Keratinocyte (primary cell): ENCODE measurements at regions not wholly inside any gene's neighbourhood (a gene's known extent, or its start where the extent isn't known, plus 50 kb on each side); places are given as distances from the start of the nearest gene placed in this dataset.

ENCODE experiments used
- DNase-seq: peaks from one replicate; pipeline ENCODE4 v3.0.0-alpha.2; 2011; ENCODE audit warnings: low read depth, missing footprints, low spot score
- FAIRE-seq: peaks from 2 replicates; lab custom pipeline; 2011; peaks lifted over from hg19 to GRCh38; lab: Jason Lieb, UNC
- H2AFZ ChIP-seq: 2 replicates; pipeline ENCODE4 v1.6.0; 2012; ENCODE audit warnings: low read length, control low read depth, inconsistent platforms; ENCODE audit not compliant: control insufficient read depth
- H3K27ac ChIP-seq: 2 replicates; pipeline ENCODE4 v1.5.1; 2011; ENCODE audit warnings: low read length; ENCODE audit not compliant: control insufficient read depth, insufficient read depth
- H3K27me3 ChIP-seq: 3 replicates; pipeline ENCODE4 v1.6.0; 2011; ENCODE audit warnings: low read length; ENCODE audit not compliant: control insufficient read depth, insufficient read depth; ENCODE audit errors: extremely low read depth
- H3K36me3 ChIP-seq, 2 experiments: 2 replicates in 1 of 2; 3 replicates in 1 of 2; pipeline ENCODE4 v1.5.1; 2011; ENCODE audit warnings: low read length in 2 of 2, mild to moderate bottlenecking in 1 of 2; ENCODE audit not compliant: control insufficient read depth in 2 of 2, insufficient read depth in 2 of 2; ENCODE audit errors: extremely low read depth in 1 of 2
- H3K4me1 ChIP-seq: 3 replicates; pipeline ENCODE4 v1.5.1; 2011; ENCODE audit warnings: low read length; ENCODE audit not compliant: control insufficient read depth, insufficient read depth; ENCODE audit errors: extremely low read depth
- H3K4me2 ChIP-seq: 3 replicates; pipeline ENCODE4 v1.6.0; 2011; ENCODE audit warnings: low read depth, low read length; ENCODE audit not compliant: control insufficient read depth, insufficient read depth; ENCODE audit errors: extremely low read depth
- H3K4me3 ChIP-seq, 3 experiments: fragments of 200-600 bp in 1 of 3; sonication (generic) in 1 of 3; 2 replicates in 2 of 3; 3 replicates in 1 of 3; pipeline ENCODE4 v1.5.1; 2011 to 2016; ENCODE audit warnings: low read length in 3 of 3, mild to moderate bottlenecking in 3 of 3, control low read depth in 2 of 3, inconsistent platforms in 1 of 3, low read depth in 1 of 3, mixed read lengths in 1 of 3, mixed run types in 1 of 3, moderate library complexity in 1 of 3; ENCODE audit not compliant: control insufficient read depth in 2 of 3, insufficient read depth in 2 of 3; ENCODE audit errors: extremely low read depth in 1 of 3
- H3K79me2 ChIP-seq: 2 replicates; pipeline ENCODE4 v1.6.0; 2012; ENCODE audit warnings: low read length; ENCODE audit not compliant: control insufficient read depth, insufficient read depth
- H3K9ac ChIP-seq: 3 replicates; pipeline ENCODE4 v1.6.0; 2011; ENCODE audit warnings: low read length; ENCODE audit not compliant: control insufficient read depth, insufficient read depth; ENCODE audit errors: extremely low read depth
- H3K9me1 ChIP-seq: 3 replicates; pipeline ENCODE4 v1.6.0; 2011; ENCODE audit warnings: low read length; ENCODE audit not compliant: control insufficient read depth, insufficient read depth; ENCODE audit errors: extremely low read depth
- H3K9me3 ChIP-seq: 2 replicates; pipeline ENCODE4 v1.5.1; 2012; ENCODE audit warnings: low read depth, low read length; ENCODE audit not compliant: control insufficient read depth
- H4K20me1 ChIP-seq: 3 replicates; pipeline ENCODE4 v1.6.0; 2011; ENCODE audit warnings: low read length; ENCODE audit not compliant: control insufficient read depth, insufficient read depth; ENCODE audit errors: extremely low read depth
- CTCF ChIP-seq, 3 experiments: IDR thresholded peaks in 1 of 3; conservative IDR thresholded peaks in 1 of 3; optimal IDR thresholded peaks in 1 of 3; 2 replicates in 2 of 3; 3 replicates in 1 of 3; pipeline versions ENCODE3 to v1.5.1; 2011; ENCODE audit warnings: low read length in 3 of 3, mild to moderate bottlenecking in 3 of 3, moderate library complexity in 2 of 3, control low read depth in 1 of 3, inconsistent platforms in 1 of 3; ENCODE audit not compliant: insufficient read depth in 2 of 3; ENCODE audit errors: extremely low read depth in 1 of 3
- EZH2 ChIP-seq: IDR thresholded peaks from one replicate; pipeline ENCODE4 v1.6.1; 2012; ENCODE audit warnings: inconsistent platforms, mild to moderate bottlenecking, low read length, moderate library complexity
- dilution Hi-C: fragments of 300-500 bp; cut with MboI; formaldehyde crosslinking; loops from one replicate; pipeline ENCODE4 v1.7.0; 2020; ENCODE audit warnings: low sequenced_read_pairs; ENCODE audit not compliant: extremely low pct_ligation_motif_present

GRCh38 chr2:2912293-2912692 is 465.3 kb downstream of the EIPR1 start:
- Histone ChIP-seq H3K9me3 (peaks cover 2% of the 10 kb centered on the region), H3K4me2 (no peak overlapping the region), H3K27ac (no peak overlapping the region), H3K79me2 (no peaks in the 10 kb centered on the region), H3K27me3 (no peaks in the 10 kb centered on the region), H3K36me3 (no peaks in the 10 kb centered on the region), H3K9me1 (no peaks in the 10 kb centered on the region), H3K4me3 (no peak overlapping the region), H3K9ac (no peak overlapping the region), H2AFZ (no peak overlapping the region), H3K4me1 (no peaks in the 10 kb centered on the region), H4K20me1 (no peaks in the 10 kb centered on the region)
- dilution Hi-C loops: no loop called here
- DNase-seq: no peak
- FAIRE-seq: no peak
- TF ChIP-seq CTCF (optimal IDR thresholded peaks at IDR 0.05 in 1 of 3, IDR thresholded peaks at IDR 0.05 in 1 of 3, conservative IDR thresholded peaks at IDR 0.05 in 1 of 3; ENCODE audit: extremely low read depth in 1 of 3, insufficient read depth in 2 of 3, low read length in 3 of 3): no peak
- no peak for TF ChIP-seq EZH2

- no peak overlapping the region for H3K4me2 ChIP-seq
- no peak for TF ChIP-seq EZH2
- TF ChIP-seq CTCF (optimal IDR thresholded peaks at IDR 0.05 in 1 of 3, IDR thresholded peaks at IDR 0.05 in 1 of 3, conservative IDR thresholded peaks at IDR 0.05 in 1 of 3; ENCODE audit: extremely low read depth in 1 of 3, insufficient read depth in 2 of 3, low read length in 3 of 3): no peak
- dilution Hi-C loops: no loop called here
- no peaks in the 10 kb centered on the region for H3K9me1 ChIP-seq
- H3K27ac ChIP-seq: no peak overlapping the region
- DNase-seq: no peak
- H4K20me1 ChIP-seq: no peaks in the 10 kb centered on the region
- H3K9ac ChIP-seq: no peak overlapping the region
- no peaks in the 10 kb centered on the region for H3K27me3 ChIP-seq
- peaks cover 2% of the 10 kb centered on the region for H3K9me3 ChIP-seq
- H3K79me2 ChIP-seq: no peaks in the 10 kb centered on the region
- H2AFZ ChIP-seq: no peak overlapping the region
- FAIRE-seq: no peak
- no peak overlapping the region for H3K4me3 ChIP-seq
- no peaks in the 10 kb centered on the region for H3K36me3 ChIP-seq
- H3K4me1 ChIP-seq: no peaks in the 10 kb centered on the region
Measured at GRCh38 chr2:2910259-2910658, 467.4 kb downstream of the EIPR1 start.
